GM18868 (cell line): ENCODE measurements at regions not wholly inside any gene's neighbourhood (a gene's known extent, or its start where the extent isn't known, plus 50 kb on each side); places are given as distances from the start of the nearest gene placed in this dataset.

Source experiments
- ATAC-seq: cut with Tn5 transposase; IDR thresholded peaks from one replicate; pipeline ENCODE4 v1.9.1; 2021; ENCODE audit warnings: mild to moderate bottlenecking, moderate library complexity; ENCODE audit not compliant: unreplicated experiment

GRCh38 chr2:45154606-45155155 lies 145.4 kb upstream of the SIX2 start:
- no peak for ATAC-seq

- ATAC-seq, result no peak
Observed at GRCh38 chr2:45154144-45154543, 144.9 kb upstream of the SIX2 start.

DNA sequence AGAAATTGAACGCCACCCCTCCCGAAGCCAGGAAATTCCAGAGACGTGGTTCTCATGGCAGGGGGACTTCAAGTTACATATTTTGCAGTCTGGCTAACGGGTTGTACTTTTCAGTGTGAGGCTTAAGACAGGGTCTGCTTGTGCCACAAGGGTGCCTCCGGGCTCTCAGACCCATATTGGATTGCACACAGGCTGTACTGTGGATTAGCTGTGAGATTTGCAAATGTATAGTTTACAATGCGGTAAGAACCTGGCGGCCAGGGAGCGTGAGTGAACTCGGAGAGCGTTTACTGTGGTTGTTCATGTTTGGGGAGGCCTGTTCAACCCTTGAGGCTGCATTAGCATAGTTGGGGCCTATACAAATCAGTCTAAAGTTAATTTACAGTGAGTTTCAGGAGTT lies 143.9 kb upstream of the SIX2 start:
- ATAC-seq, result no peak

GRCh38 chr2:45152691-45153090 lies 143.4 kb upstream of the SIX2 start:
- ATAC-seq, result no peak

- no peak for ATAC-seq
Observed at GRCh38 chr2:45145073-45145899, 136.0 kb upstream of the SIX2 start.

DNA sequence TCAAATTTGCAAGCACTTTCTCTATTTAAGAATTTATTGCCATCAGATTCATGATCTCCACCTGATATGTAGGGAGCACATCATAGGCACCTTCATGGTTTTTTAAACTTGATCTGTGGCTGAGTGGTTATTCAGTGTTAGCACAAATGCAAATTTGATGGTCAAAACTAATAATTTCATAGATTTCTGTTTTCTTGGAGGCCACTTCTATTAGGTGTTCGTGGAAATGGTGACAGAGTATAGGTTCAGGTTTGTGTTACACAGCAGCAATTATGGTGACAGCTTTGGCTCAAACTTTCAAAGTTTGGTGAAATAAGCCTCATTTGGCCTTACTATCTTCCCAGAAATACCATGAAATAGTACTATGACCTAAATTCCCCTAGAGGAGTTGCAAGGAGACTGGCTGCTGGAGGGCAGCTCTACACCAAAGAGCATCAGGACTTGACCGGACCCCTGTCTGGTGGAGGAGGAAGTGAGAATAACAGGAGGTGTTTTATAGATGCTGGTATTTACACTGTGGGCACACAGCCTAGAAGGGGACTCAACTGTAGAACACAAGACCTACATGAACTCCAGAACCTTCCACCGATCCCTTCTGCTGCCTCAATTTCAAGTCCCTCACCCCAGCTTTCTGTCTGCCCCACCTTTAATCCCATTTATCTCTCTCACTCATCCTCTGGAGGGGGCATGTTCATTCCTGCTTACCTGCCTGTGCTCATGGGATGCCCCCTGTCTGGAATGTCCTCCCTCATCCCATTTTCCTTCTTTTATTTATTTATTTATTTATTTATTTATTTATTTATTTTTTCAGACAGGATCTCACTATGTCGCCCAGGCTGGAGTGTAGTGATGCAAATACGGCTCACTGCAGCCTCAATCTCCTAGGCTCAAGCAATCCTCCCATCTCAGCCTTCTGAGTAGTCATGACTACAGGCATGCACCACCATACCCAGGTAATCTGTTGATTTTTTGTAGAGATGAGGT lies 132.9 kb upstream of the SIX2 start:
- ATAC-seq, result no peak

- ATAC-seq, result no peak
Observed at GRCh38 chr2:45140675-45141074, 131.4 kb upstream of the SIX2 start.

DNA sequence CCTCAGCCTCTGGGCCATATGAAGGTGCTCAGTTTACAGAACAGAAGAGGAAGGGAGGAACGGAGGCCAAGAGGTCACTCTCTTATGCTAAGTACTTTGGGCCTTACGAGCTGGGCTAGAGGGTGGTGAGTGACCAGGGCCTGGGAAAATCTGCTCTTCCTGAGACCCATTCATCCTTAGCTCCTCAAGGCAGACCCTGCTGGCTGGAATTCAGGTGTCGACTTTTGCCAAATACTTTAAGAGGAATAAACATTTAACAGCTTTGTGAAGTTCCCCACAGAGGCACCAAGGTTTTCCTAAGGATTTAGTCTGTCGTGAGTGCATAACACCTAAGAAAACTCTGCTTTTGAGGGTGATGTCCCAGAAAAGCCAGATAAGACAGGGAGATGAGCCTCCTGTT lies 129.7 kb upstream of the SIX2 start:
- no peak for ATAC-seq

DNA sequence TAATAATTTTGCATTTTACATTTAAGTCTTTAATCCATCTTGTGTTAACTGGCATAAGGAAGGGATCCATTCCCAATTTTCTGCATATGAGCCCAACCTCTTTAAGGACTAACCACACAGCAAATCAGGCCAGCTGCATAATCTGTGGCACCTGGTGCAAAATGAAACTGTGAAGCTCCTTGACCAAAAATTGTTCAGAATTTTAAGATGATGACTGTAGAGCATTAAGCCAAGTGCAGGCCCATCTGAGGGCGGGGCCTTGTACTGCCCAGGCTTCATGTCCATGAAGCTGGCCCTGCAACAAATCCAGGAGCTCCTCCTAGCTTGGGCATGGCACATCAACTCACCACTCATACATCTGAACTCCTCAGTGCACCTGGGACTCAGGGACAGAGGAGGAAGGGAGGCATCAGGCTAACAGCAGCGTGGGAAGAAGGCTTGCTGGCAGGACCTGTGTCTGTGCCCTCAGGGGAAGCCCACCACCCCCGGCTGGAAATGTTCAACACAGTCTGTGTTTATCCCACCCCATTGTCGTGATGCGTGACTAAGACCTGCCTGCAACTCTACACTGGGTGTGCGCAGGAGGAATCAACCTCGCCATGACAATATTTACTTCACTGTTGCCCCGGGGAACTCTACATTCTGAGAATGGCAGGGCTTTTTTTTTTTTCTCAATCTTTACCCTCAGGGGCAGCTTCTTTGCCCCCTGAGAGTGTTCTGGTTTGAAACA lies 128.9 kb upstream of the SIX2 start:
- ATAC-seq, result no peak

DNA sequence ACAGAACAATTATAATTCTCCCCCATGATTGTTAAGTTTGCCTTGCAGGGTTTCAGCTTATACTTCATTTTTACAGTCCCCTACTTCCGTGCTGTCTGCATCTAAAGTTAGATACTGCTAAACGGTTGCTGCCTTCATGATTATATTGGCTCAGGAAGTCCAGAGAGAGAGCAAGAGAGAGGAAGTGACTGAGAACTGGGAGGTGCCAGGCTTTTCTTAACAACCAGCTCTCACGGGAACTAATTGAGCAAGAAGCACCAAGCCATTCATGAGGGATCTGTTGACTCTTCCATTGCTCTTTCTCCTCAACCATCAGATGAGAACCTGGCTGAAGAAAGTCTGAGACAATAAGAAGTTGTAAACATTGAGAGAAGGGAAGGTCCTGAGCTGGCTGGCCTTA lies 125.5 kb upstream of the SIX2 start:
- ATAC-seq, result no peak

- ATAC-seq, result no peak
Observed at GRCh38 chr2:45134014-45134413, 124.8 kb upstream of the SIX2 start.

DNA sequence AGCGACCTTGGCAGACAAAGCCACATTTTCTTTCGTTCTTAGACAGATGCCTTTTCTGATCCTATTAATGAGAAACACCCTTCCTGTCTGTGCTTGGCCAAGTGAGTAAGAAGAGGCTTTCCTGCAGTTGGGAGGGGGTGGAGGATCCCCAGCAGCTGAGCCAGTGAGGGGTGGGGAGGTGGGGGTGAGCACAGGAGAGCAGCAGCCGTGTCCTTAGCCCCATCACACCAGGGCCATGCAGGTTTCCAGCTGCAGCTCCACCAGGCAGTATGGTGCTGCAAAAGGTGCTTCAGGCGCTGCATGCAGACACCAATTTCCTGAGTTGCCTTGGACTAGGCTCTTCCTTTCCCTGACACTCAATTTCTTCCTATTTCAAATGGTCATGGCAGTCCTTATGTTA lies 123.3 kb upstream of the SIX2 start:
- no peak for ATAC-seq

DNA sequence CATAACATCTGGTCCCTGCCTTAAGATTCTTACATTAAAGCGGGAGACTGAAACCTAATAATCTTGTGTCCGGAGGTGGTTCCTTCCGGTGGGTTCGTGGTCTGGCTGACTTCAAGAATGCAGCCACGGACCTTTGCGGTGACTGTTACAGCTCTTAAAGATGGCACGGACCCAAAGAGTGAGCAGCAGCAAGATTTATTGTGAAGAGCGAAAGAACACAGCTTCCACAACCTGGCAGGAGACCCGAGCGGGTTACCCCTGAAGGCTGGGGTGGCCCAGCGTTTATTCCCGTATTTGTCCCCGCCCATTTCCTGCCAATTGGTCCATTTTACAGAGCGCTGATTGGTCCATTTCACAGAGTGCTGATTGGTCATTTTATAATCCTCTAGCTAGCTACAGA lies 122.3 kb upstream of the SIX2 start:
- ATAC-seq, result no peak

DNA sequence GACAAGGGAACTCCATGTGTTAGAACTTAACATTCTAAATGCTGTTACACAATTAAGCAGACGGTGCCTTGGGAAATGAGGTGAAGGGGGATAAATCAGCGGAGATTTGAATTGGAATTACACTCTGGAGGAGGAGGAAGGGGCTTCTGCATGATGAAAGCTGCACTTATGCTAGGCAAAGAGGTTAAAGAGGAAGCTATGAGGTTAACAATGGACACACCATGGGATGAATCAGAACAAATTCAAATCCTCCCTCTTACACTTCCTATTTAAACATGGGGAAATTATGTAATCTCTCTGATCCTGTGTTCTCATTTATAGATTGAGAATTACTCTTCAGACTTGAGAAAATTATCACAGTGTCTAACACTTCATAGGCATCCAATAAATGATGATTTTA lies 121.5 kb upstream of the SIX2 start:
- no peak for ATAC-seq

- ATAC-seq, result no peak
Observed at GRCh38 chr2:45128580-45128997, 119.3 kb upstream of the SIX2 start.

- no peak for ATAC-seq
Observed at GRCh38 chr2:45127891-45128290, 118.6 kb upstream of the SIX2 start.

DNA sequence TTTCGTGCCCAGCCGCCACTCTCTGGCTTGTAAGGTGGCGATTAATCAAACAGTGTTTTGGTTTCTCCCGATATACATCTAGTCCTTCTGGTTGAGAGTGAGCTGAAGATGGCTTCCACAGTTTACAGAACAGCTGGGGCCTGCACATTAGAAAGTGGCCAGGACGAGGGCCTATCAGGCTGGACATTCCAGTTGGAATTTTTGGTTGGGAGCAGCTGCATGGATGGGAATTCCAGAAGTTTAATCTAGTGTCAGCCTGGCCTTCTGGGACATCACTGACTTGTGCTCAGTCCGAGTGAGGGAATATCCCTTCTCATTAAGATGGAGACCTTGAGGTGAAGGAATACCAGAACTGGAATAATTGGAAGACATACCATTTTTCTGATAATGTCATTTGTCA lies 118.1 kb upstream of the SIX2 start:
- ATAC-seq, result no peak

DNA sequence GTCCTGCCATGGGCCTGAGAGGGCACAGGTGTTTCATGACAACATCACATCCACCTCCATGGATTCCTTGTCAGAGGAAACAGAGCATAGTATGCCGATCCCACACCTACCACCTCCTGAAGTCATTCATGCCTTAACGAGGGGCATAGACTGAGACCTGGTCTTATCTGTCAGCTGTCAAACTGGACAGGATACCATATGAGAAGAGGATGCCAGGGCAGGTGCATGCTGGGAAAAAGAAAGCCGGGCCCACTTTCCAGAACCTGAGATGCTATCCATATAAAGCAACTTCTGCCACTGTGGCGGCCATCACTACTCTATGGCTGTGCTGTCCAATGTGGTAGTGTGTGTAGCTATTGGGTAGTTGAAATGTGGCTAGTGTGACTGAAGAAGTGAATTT lies 116.0 kb upstream of the SIX2 start:
- ATAC-seq, result no peak

DNA sequence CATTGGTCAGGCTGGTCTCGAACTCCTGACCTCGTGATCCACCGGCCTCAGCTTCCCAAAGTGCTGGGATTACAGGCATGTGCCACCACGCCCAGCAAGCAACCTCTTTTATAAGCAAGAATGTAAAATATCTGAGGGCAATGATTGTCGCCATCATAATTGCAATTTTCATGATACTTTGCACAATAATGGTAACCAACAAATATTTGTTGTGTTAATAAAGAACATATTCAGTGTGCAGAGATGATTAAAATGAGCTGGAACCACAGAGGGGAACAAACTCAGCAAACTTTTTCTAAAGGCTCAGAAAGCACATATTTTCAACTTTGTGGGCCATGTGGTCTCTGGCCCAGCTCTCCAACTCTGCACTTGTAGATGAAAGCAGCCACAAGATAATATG lies 115.2 kb upstream of the SIX2 start:
- no peak for ATAC-seq

GRCh38 chr2:45123521-45124191 lies 114.4 kb upstream of the SIX2 start:
- no peak for ATAC-seq
